Mesenchymal stem cell (in vitro differentiated cells and primary cell): ENCODE measurements at regions not wholly inside any gene's neighbourhood (a gene's known extent, or its start where the extent isn't known, plus 50 kb on each side); places are given as distances from the start of the nearest gene placed in this dataset.

Source experiments
- DNase-seq: peaks from one replicate; pipeline ENCODE4 v3.0.0-alpha.2; 2013
- H2AFZ ChIP-seq: one replicate; pipeline ENCODE4 v1.6.1; 2013; ENCODE audit warnings: low read depth, mild to moderate bottlenecking, control low read depth, inconsistent platforms, low read length, moderate library complexity
- H2AK5ac ChIP-seq: 2 replicates; pipeline ENCODE4 v1.6.1; 2013; ENCODE audit warnings: low read length, moderate library complexity, mild to moderate bottlenecking, inconsistent platforms; ENCODE audit not compliant: severe bottlenecking
- H2BK120ac ChIP-seq: one replicate; pipeline ENCODE4 v1.6.1; 2013; ENCODE audit warnings: low read depth, mild to moderate bottlenecking, inconsistent platforms, low read length, moderate library complexity
- H2BK12ac ChIP-seq, 2 experiments: one replicate each; pipeline ENCODE4 v1.6.1; 2013; ENCODE audit warnings: inconsistent platforms in 2 of 2, low read length in 2 of 2, mild to moderate bottlenecking in 2 of 2, moderate library complexity in 2 of 2, control low read depth in 1 of 2
- H2BK15ac ChIP-seq: one replicate; pipeline ENCODE4 v1.6.1; 2013; ENCODE audit warnings: mild to moderate bottlenecking, low read depth, inconsistent platforms; ENCODE audit not compliant: poor library complexity, severe bottlenecking
- H2BK5ac ChIP-seq: 2 replicates; pipeline ENCODE4 v1.6.1; 2013; ENCODE audit warnings: low read depth, mild to moderate bottlenecking, low read length, control low read depth, inconsistent platforms; ENCODE audit not compliant: poor library complexity, severe bottlenecking
- H3K14ac ChIP-seq, 2 experiments: one replicate each; pipeline ENCODE4 v1.6.1; 2013; ENCODE audit warnings: inconsistent platforms in 2 of 2, low read length in 2 of 2, control low read depth in 1 of 2, mild to moderate bottlenecking in 1 of 2, moderate library complexity in 1 of 2
- H3K18ac ChIP-seq, 2 experiments: one replicate each; pipeline ENCODE4 v1.6.1; 2013; ENCODE audit warnings: inconsistent platforms in 2 of 2, low read length in 2 of 2, control low read depth in 1 of 2, low read depth in 1 of 2, mild to moderate bottlenecking in 1 of 2
- H3K23ac ChIP-seq, 2 experiments: one replicate each; pipeline ENCODE4 v1.6.1; 2013; ENCODE audit warnings: inconsistent platforms in 2 of 2, low read length in 2 of 2, mild to moderate bottlenecking in 2 of 2, moderate library complexity in 2 of 2, control low read depth in 1 of 2
- H3K27ac ChIP-seq: 2 replicates; pipeline ENCODE4 v1.5.1; 2013; ENCODE audit warnings: mild to moderate bottlenecking, moderate library complexity, low read length, control low read depth, inconsistent platforms; ENCODE audit not compliant: poor library complexity, severe bottlenecking
- H3K27me3 ChIP-seq, 2 experiments: 2 replicates each; pipeline versions ENCODE4 v1.6.1 to v1.7.0; 2013; ENCODE audit warnings: low read length in 2 of 2, mild to moderate bottlenecking in 2 of 2, moderate library complexity in 2 of 2, control low read depth in 1 of 2, inconsistent platforms in 1 of 2; ENCODE audit not compliant: control insufficient read depth in 1 of 2, insufficient read depth in 1 of 2
- H3K36me3 ChIP-seq, 2 experiments: 2 replicates each; pipeline versions ENCODE4 v1.6.1 to v1.7.0; 2013; ENCODE audit warnings: low read length in 2 of 2, control low read depth in 1 of 2, inconsistent platforms in 1 of 2, low read depth in 1 of 2, mild to moderate bottlenecking in 1 of 2; ENCODE audit not compliant: insufficient read depth in 2 of 2, control insufficient read depth in 1 of 2
- H3K4ac ChIP-seq, 2 experiments: one replicate each; pipeline ENCODE4 v1.6.1; 2013; ENCODE audit warnings: inconsistent platforms in 2 of 2, low read length in 2 of 2, mild to moderate bottlenecking in 2 of 2, moderate library complexity in 2 of 2, control low read depth in 1 of 2, low read depth in 1 of 2
- H3K4me1 ChIP-seq: 2 replicates; pipeline ENCODE4 v1.6.1; 2013; ENCODE audit warnings: low read depth, low read length, control low read depth; ENCODE audit not compliant: control insufficient read depth, insufficient read depth
- H3K4me2 ChIP-seq: 2 replicates; pipeline ENCODE4 v1.6.1; 2013; ENCODE audit warnings: low read length, mild to moderate bottlenecking, inconsistent platforms; ENCODE audit not compliant: poor library complexity, severe bottlenecking
- H3K4me3 ChIP-seq, 2 experiments: 2 replicates each; pipeline versions ENCODE4 v1.5.1 to v1.7.0; 2013; ENCODE audit warnings: low read length in 2 of 2, mild to moderate bottlenecking in 2 of 2, control low read depth in 1 of 2, low read depth in 1 of 2; ENCODE audit not compliant: insufficient read depth in 1 of 2
- H3K79me1 ChIP-seq: replicated peaks from 2 replicates; pipeline ENCODE4 v1.6.1; 2013; ENCODE audit warnings: mild to moderate bottlenecking, control low read depth, low read length, inconsistent platforms; ENCODE audit not compliant: poor library complexity, severe bottlenecking
- H3K9ac ChIP-seq: 2 replicates; pipeline ENCODE4 v1.7.0; 2013; ENCODE audit warnings: mild to moderate bottlenecking, low read length, moderate library complexity
- H3K9me3 ChIP-seq: 2 replicates; pipeline ENCODE4 v1.7.0; 2013; ENCODE audit warnings: mild to moderate bottlenecking, low read length; ENCODE audit not compliant: control insufficient read depth
- H4K8ac ChIP-seq: one replicate; pipeline ENCODE4 v1.6.1; 2013; ENCODE audit warnings: inconsistent platforms, mild to moderate bottlenecking, low read length, moderate library complexity
- H4K91ac ChIP-seq: one replicate; pipeline ENCODE4 v1.6.1; 2013; ENCODE audit warnings: mild to moderate bottlenecking, low read length, inconsistent platforms
- WGBS: methylation state at CpG from one replicate; pipeline ENCODE4 v1.1.7; 2013; ENCODE audit warnings: mixed read lengths; 5-methylcytosine and 5-hydroxymethylcytosine counted together

DNA sequence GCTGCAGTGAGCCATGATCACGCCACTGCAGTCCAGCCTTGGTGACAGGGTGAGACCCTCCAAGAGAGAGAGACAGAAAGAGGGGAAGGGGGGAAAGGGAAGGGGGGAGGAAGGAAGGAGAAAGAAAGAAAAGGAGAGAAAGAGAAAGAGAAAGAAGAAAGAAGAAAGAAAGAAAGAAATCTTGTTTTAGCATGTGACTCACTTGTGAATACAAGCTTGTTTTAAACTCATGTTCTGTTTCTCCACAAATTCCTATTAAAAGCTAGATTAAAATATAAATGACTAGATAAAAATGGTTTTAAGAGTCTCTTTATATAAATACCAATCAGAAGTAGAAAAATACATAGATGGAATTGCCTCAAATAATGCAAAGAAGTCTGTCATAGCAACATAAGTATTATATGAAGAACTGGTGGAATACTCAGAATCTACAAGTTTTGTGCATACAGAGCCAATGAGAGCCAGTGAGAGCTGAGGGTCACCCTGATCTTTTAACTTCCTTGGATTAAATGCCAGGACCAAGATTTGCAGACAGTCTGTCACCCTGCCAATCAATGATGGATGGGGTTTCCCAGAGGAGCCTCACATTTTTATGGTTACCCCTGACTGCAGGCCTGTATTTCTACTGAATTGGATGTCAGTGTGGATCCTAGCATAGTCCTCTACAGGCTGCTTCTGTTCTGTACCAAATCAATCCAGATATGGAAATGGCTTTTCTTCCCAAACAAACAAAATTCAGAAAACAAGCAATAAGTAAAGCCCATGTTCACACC lies 50.8 kb upstream of the LY86 start:
- Histone ChIP-seq H2BK5ac (no peak overlapping the region), H3K27ac (no peak overlapping the region), H3K36me3 (no peaks in the 10 kb centered on the region), H4K91ac (no peak overlapping the region), H2BK120ac (no peak overlapping the region), H3K23ac (no peak overlapping the region), H3K18ac (no peak overlapping the region), H3K4me2 (no peak overlapping the region), H2BK15ac (no peak overlapping the region), H3K27me3 (peaks cover 0 to 23% of the 10 kb centered on the region in 2 experiments), H2BK12ac (no peak overlapping the region), H3K4me1 (no peaks in the 10 kb centered on the region), H3K79me1 (no peaks in the 10 kb centered on the region), H3K9ac (no peak overlapping the region), H3K4ac (no peak overlapping the region), H4K8ac (no peak overlapping the region), H2AFZ (no peak overlapping the region), H2AK5ac (no peak overlapping the region), H3K4me3 (no peak overlapping the region), H3K9me3 (no peaks in the 10 kb centered on the region), H3K14ac (no peak overlapping the region)
- WGBS = 56% methylated on average over 1 of the region's 1 CpG
- no peak for DNase-seq

DNA sequence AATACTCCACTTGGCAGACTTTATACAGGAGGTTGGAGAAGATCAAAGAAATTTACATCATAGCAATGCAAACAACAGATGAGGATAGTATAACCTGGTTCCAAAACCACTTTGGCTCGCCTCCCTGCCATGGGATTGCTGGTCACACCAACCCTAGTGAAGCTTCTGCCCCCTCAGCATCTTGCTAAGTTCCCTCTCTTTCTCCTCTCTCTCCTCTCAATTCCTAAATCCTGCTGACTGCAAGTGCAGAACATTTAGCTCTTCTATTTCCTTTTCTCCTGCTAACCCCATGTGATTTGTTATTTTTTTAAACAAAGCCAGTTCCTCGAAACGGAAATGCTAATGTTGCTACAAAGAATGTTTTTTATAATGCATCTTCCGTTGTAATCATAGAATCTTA lies 50.3 kb upstream of the LY86 start:
- no peak overlapping the region for H2AK5ac ChIP-seq
- no peak overlapping the region for H2BK15ac ChIP-seq
- no peak overlapping the region for H3K4me2 ChIP-seq
- H2BK5ac ChIP-seq = no peak overlapping the region
- H3K23ac ChIP-seq = no peak overlapping the region
- H2BK12ac ChIP-seq = no peak overlapping the region
- 22% methylated on average over 1 of the region's 4 CpGs for WGBS
- no peak overlapping the region for H3K18ac ChIP-seq
- H4K8ac ChIP-seq = no peak overlapping the region
- H2BK120ac ChIP-seq = no peak overlapping the region
- H3K14ac ChIP-seq = no peak overlapping the region
- no peaks in the 10 kb centered on the region for H3K79me1 ChIP-seq
- H3K9ac ChIP-seq = no peak overlapping the region
- DNase-seq = no peak
- H3K27me3 ChIP-seq = peaks cover 0 to 23% of the 10 kb centered on the region in 2 experiments
- H3K36me3 ChIP-seq = no peaks in the 10 kb centered on the region
- H3K27ac ChIP-seq = no peak overlapping the region
- no peak overlapping the region for H3K4ac ChIP-seq
- no peak overlapping the region for H3K4me3 ChIP-seq
- H4K91ac ChIP-seq = no peak overlapping the region
- H3K4me1 ChIP-seq = no peaks in the 10 kb centered on the region
- no peaks in the 10 kb centered on the region for H3K9me3 ChIP-seq
- H2AFZ ChIP-seq = no peak overlapping the region
